K562 (cell line): ENCODE measurements at regions not wholly inside any gene's neighbourhood (a gene's known extent, or its start where the extent isn't known, plus 50 kb on each side); places are given as distances from the start of the nearest gene placed in this dataset.

Source experiments
- ATAC-seq: fragments of 200-7000 bp; cut with Tn5 transposase; 3 replicates; pipeline ENCODE4 v1.9.1; 2020; ENCODE audit warnings: moderate library complexity
- BruUV-seq: library from RNA; stranded (reverse); fragments of 400-500 nt; replicated peaks from 2 replicates; lab custom pipeline; 2021; lab: Mats Ljungman, UMichigan
- CTCF ChIA-PET: fragments of 300-600 bp; formaldehyde crosslinking; extraction: SDS; loops from one replicate; lab custom pipeline; 2021; ENCODE audit warnings: low intra/inter-chr PET ratio; lab: Yijun Ruan, JAX
- POLR2A ChIA-PET: fragments of 300-600, 350-650 bp; sonication (Branson Sonifier 250); formaldehyde crosslinking; extraction: SDS; loops from one replicate; lab custom pipeline; 2021; ENCODE audit warnings: antibody characterized with exemption, inconsistent platforms; lab: Yijun Ruan, JAX
- DNase-seq, 4 experiments: peaks; one replicate each; pipeline versions ENCODE4 v3.0.0 to v3.0.0-alpha.2; 2011 to 2018; ENCODE audit warnings: low spot score in 3 of 4, mixed read lengths in 3 of 4; ENCODE audit errors: extremely low read depth in 1 of 4
- FAIRE-seq: peaks from 2 replicates; lab custom pipeline; 2011; peaks lifted over from hg19 to GRCh38; lab: Jason Lieb, UNC
- H2AFZ ChIP-seq: 2 replicates; pipeline ENCODE4 v1.6.0; 2011; ENCODE audit warnings: low read depth, low read length, control low read depth, inconsistent platforms
- H3K27ac ChIP-seq: fragments of 200-600 bp; 3 replicates; pipeline ENCODE4 v1.8.0; 2011; ENCODE audit warnings: low read depth, mild to moderate bottlenecking, control low read depth, inconsistent platforms, low read length, moderate library complexity, mixed read lengths; ENCODE audit errors: extremely low read depth
- H3K27me3 ChIP-seq, 2 experiments: fragments of 300-600 bp in 1 of 2; 2 replicates in 1 of 2; 3 replicates in 1 of 2; pipeline versions ENCODE4 v1.6.0 to v1.8.0; 2011; ENCODE audit warnings: inconsistent platforms in 2 of 2, low read length in 2 of 2, mild to moderate bottlenecking in 1 of 2, mixed read lengths in 1 of 2, moderate library complexity in 1 of 2; ENCODE audit not compliant: control insufficient read depth in 2 of 2, insufficient read depth in 2 of 2
- H3K36me3 ChIP-seq: fragments of 300-600 bp; 3 replicates; pipeline ENCODE4 v1.8.0; 2011; ENCODE audit warnings: mild to moderate bottlenecking, low read length, inconsistent platforms; ENCODE audit not compliant: control insufficient read depth, insufficient read depth
- H3K4me1 ChIP-seq, 2 experiments: fragments of 200-600 bp in 1 of 2; replicated peaks in 1 of 2; 2 replicates in 1 of 2; 3 replicates in 1 of 2; pipeline versions ENCODE4 v1.5.1 to v1.8.0; 2011; ENCODE audit warnings: inconsistent platforms in 2 of 2, low read length in 2 of 2, mild to moderate bottlenecking in 1 of 2, mixed read lengths in 1 of 2, moderate library complexity in 1 of 2; ENCODE audit not compliant: control insufficient read depth in 2 of 2, insufficient read depth in 2 of 2
- H3K4me2 ChIP-seq: 2 replicates; pipeline ENCODE4 v1.6.1; 2011; ENCODE audit warnings: low read length, control low read depth, inconsistent platforms, mixed read lengths; ENCODE audit not compliant: insufficient read depth
- H3K4me3 ChIP-seq: fragments of 200-600 bp; sonication (generic), shearing (Covaris generic); 2 replicates; pipeline ENCODE4 v1.5.1; 2016; ENCODE audit warnings: control low read depth, inconsistent platforms
- H3K79me2 ChIP-seq: fragments of 200-600 bp; 3 replicates; pipeline ENCODE4 v1.8.0; 2011; ENCODE audit warnings: low read length, inconsistent platforms; ENCODE audit not compliant: control insufficient read depth, insufficient read depth
- H3K9ac ChIP-seq, 2 experiments: 2 replicates each; pipeline versions ENCODE4 v1.6.0 to v1.6.1; 2011; ENCODE audit warnings: low read depth in 2 of 2, low read length in 2 of 2, control low read depth in 1 of 2, inconsistent platforms in 1 of 2, mild to moderate bottlenecking in 1 of 2, mixed read lengths in 1 of 2; ENCODE audit not compliant: insufficient read depth in 1 of 2
- H3K9me1 ChIP-seq: one replicate; pipeline ENCODE4 v1.6.0; 2011; ENCODE audit warnings: inconsistent platforms, mild to moderate bottlenecking, low read length, moderate library complexity; ENCODE audit not compliant: control insufficient read depth, insufficient read depth
- H3K9me3 ChIP-seq: replicated peaks from 2 replicates; pipeline ENCODE4 v1.5.1; 2011; ENCODE audit warnings: low read depth, low read length, inconsistent platforms; ENCODE audit not compliant: control insufficient read depth, insufficient read depth
- H4K20me1 ChIP-seq: replicated peaks from 2 replicates; pipeline ENCODE4 v1.6.1; 2011; ENCODE audit warnings: low read length, inconsistent platforms, mixed read lengths; ENCODE audit not compliant: control insufficient read depth, insufficient read depth
- ASH1L ChIP-seq: fragments of 450-650 bp; IDR thresholded peaks from 2 replicates; pipeline ENCODE4 v1.6.1; 2018; ENCODE audit warnings: borderline replicate concordance, mild to moderate bottlenecking, low read depth; ENCODE audit not compliant: partially characterized antibody
- CEBPB ChIP-seq: fragments of 450-650 bp; IDR thresholded peaks from 2 replicates; pipeline ENCODE4 v1.6.1; 2016; ENCODE audit warnings: missing genetic modification characterization, missing compliant biosample characterization
- CTBP1 ChIP-seq: fragments of 450-650 bp; IDR thresholded peaks from 2 replicates; pipeline ENCODE4 v1.6.1; 2016; ENCODE audit warnings: borderline replicate concordance
- HLTF ChIP-seq: fragments of 450-650 bp; IDR thresholded peaks from 2 replicates; pipeline ENCODE4 v1.6.1; 2016
- JUNB ChIP-seq: fragments of 450-650 bp; formaldehyde crosslinking; conservative IDR thresholded peaks from 2 replicates; pipeline ENCODE4 v1.4.0; 2020; ENCODE audit warnings: mild to moderate bottlenecking
- KDM5B ChIP-seq: fragments of 200-600 bp; sonication (generic); IDR thresholded peaks from 2 replicates; pipeline ENCODE4 v1.6.1; 2012; ENCODE audit warnings: low read depth, mild to moderate bottlenecking, moderate library complexity, low read length, control low read depth, inconsistent platforms; ENCODE audit not compliant: insufficient replicate concordance
- NFATC3 ChIP-seq: fragments of 450-650 bp; IDR thresholded peaks from 2 replicates; pipeline ENCODE4 v1.6.1; 2017; ENCODE audit warnings: mild to moderate bottlenecking
- NFIX ChIP-seq: fragments of 250-450 bp; sonication (Bioruptor Pico); IDR thresholded peaks from 2 replicates; pipeline ENCODE4 v1.4.0; 2020; ENCODE audit warnings: low read depth, mild to moderate bottlenecking, moderate library complexity
- PHF21A ChIP-seq: fragments of 450-650 bp; IDR thresholded peaks from 2 replicates; pipeline ENCODE4 v1.6.1; 2017; ENCODE audit warnings: low read depth, borderline replicate concordance
- TARDBP ChIP-seq: fragments of 450-650 bp; IDR thresholded peaks from 2 replicates; pipeline ENCODE4 v1.6.1; 2016
- TCF7 ChIP-seq: sonication (generic); IDR thresholded peaks from 2 replicates; pipeline ENCODE4 v1.6.1; 2016; ENCODE audit warnings: antibody characterized with exemption, borderline replicate concordance
- TCF7L2 ChIP-seq: fragments of 150-350 bp; IDR thresholded peaks from 2 replicates; pipeline ENCODE4 v1.6.1; 2016; ENCODE audit warnings: low read depth, mild to moderate bottlenecking, low read length, moderate library complexity
- XRCC4 ChIP-seq: IDR thresholded peaks from one replicate; pipeline ENCODE4 v1.6.1; 2011; ENCODE audit not compliant: insufficient read depth, insufficient read length; ENCODE audit errors: extremely low read depth
- WGBS: fragments of 100-300 bp; shearing (Covaris generic); methylation state at CpG from one replicate; pipeline ENCODE4 v1.1.6; 2016; ENCODE audit warnings: low coverage, mixed read lengths; ENCODE audit not compliant: insufficient coverage; ENCODE audit errors: missing lambda C conversion rate; 5-methylcytosine and 5-hydroxymethylcytosine counted together
- in situ Hi-C: fragments of 300-500 bp; cut with MboI; formaldehyde crosslinking; loops from 4 replicates; pipeline ENCODE4 v1.15.0; 2018; ENCODE audit warnings: inconsistent platforms, mixed read lengths
- intact Hi-C: fragments of 100-400 bp; cut with micrococcal nuclease; formaldehyde crosslinking; loops from 2 replicates; pipeline ENCODE4 v1.14.2; 2022

DNA sequence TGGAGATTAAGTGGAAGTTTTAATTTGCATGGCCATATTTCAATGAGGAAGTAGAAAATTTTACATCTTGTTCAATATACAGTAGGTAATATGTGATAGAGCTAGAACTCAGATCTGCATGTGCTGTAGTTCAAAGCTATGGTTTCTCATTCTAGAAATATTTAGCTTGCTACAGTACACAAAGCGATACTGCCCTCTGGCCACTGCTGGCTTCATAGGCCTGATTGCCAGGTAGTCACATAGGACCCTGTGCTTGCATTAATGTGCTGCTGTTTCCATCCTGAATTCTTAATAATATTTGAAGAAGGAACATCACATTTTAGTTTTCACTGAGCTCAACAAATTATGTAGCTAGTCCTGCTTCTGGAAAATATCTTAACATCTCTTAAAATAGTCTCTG is 87.0 kb downstream of the PLSCR2 start:
- intact Hi-C loops (no loop called here), in situ Hi-C loops (no loop called here)
- FAIRE-seq = no peak
- Histone ChIP-seq H3K79me2 (no peaks in the 10 kb centered on the region), H2AFZ (no peak overlapping the region), H3K9ac (no peak overlapping the region), H3K4me3 (no peak overlapping the region), H3K9me3 (no peaks in the 10 kb centered on the region), H3K27me3 (no peaks in the 10 kb centered on the region), H3K36me3 (no peaks in the 10 kb centered on the region), H3K27ac (no peak overlapping the region), H4K20me1 (no peaks in the 10 kb centered on the region), H3K4me2 (no peak overlapping the region), H3K4me1 (no peaks in the 10 kb centered on the region), H3K9me1 (no peaks in the 10 kb centered on the region)
- no peak for DNase-seq
- TF ChIP-seq NFIX (CRISPR knock-in tag) = no peak
- no peak for TF ChIP-seq TCF7L2
- TF ChIP-seq JUNB (CRISPR knock-in tag) = no peak
- TF ChIP-seq XRCC4 = no peak
- no peak for TF ChIP-seq CTBP1
- no peak for TF ChIP-seq PHF21A
- no peak for TF ChIP-seq CEBPB (tag)
- TF ChIP-seq KDM5B = no peak
- no peak for TF ChIP-seq TCF7
- no peak for TF ChIP-seq NFATC3
- no peak for TF ChIP-seq ASH1L
- no peak for TF ChIP-seq TARDBP
- no peak for TF ChIP-seq HLTF
- BruUV-seq = no TSS peak
- ChIA-PET CTCF (no interaction called here), POLR2A (interaction anchor here (0.6 kb wide), 1 partner anchor 10 kb away, joined by 3 read pairs; no protein-coding TSS in a partner anchor)
- ATAC-seq = no peak
- 0% methylated on average over 1 of the region's 1 CpG for WGBS
